NCI-H128 (cell line): ENCODE measurements at regions not wholly inside any gene's neighbourhood (a gene's known extent, or its start where the extent isn't known, plus 50 kb on each side); places are given as distances from the start of the nearest gene placed in this dataset.

ENCODE experiments used
- DNase-seq: peaks from one replicate; lab custom pipeline; 2025; ENCODE audit not compliant: unreplicated experiment; lab: John Stamatoyannopoulos, UW

GRCh38 chr6:66900133-66901083 lies 1193.4 kb upstream of the EYS start:
- DNase-seq: no peak

DNA sequence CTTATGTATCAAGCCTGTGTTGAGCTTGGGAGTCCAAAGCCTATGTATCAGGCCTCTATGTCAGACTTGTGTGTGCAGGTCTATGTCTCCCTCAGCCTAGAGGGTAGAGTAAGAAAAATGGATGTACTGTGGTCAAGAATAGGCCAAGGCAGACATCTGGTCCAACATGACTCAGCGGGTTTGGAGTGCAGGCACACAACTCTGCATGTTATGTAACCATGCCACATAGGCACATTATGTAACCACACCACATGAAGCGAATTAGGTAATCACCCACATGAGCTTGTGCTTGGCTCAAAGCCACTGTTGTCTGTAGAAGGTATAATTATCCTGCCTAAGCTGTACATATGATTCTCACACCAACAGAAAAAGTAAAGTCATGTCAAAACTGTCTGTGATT lies 1190.5 kb upstream of the EYS start:
- DNase-seq: no peak

GRCh38 chr6:66896415-66896814 lies 1189.4 kb upstream of the EYS start:
- no peak for DNase-seq

GRCh38 chr6:66883453-66883852 lies 1176.4 kb upstream of the EYS start:
- no peak for DNase-seq

- DNase-seq: no peak
Measured at GRCh38 chr6:66866801-66867200, 1159.8 kb upstream of the EYS start.

DNA sequence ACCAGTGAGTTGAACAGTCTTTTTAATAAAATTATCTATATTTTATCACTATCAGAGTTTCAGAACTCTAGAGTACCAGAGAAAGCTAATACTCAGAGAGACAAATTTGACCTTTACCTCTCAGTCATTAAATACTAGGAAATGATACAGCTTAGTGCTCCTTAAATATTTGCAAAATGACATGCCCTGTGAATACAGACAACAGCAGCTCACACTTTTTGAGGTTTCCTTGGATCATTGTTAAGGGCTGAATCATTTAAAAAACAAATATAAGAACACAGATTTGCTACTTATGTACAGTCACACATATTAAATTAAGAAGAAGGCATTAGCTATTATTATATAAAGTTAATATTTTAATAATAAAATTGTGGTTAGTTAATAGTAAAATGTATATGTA lies 1158.7 kb upstream of the EYS start:
- no peak for DNase-seq

DNA sequence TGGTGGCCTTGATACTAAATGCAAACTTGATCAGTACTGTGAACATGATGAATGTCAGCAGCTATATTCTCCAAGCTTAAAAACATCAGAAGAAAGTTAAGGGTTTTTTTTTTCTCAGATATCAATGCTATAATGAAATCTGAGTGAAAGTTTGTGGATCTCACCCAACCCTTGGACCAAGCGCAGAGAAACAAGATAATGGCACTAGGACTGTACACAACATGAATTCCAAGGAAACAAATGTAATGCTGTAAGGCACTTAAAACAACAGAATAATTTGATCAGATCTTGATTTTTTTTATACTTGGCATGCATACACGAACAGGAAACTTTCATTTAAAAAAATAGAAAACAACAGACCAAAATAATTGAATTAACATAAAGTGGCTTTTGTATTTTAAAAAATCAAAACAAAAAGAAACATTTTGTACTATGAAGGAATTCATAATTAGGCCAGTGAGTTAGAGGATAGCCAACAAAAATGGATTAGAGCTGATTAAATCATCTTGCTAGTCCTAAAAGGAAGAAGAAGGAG lies 1154.0 kb upstream of the EYS start:
- DNase-seq: no peak

DNA sequence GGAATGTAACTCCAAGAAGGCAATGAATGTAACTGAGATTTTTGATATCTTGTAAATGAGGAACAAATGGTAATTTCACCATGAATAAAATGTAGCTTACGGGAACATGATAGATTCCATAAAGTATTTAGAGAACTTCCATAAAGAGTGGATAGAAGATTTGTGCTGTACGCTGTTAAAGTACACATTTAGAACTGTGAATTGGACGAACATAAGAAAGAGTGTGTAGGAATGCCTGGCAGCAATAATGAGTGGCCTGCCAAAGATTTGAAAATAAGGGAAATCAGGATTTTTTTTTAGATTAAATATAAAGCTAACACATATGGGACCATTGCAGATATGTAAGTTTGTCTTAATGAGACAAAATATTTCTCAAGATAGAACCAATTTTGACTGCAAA lies 1153.3 kb upstream of the EYS start:
- no peak for DNase-seq

DNA sequence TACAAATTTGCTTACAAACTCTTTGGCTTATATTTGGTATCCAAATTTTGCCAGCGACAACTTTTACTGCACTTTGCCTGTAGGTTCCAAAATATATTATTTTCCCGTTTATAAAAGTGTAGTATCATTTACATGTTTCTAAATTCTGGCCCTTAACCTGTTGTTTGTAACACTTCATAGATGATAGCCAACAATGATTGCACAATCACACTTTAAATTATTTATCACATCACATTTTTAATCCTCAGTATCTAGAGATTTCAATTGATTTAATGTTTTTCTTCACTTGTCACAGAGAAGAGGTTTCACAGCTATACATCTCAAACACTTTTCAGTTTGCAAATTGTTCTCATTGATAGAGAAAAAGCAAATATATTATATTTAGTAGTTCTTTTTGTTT lies 1151.2 kb upstream of the EYS start:
- no peak for DNase-seq

- no peak for DNase-seq
Measured at GRCh38 chr6:66854014-66854413, 1147.0 kb upstream of the EYS start.

- no peak for DNase-seq
Measured at GRCh38 chr6:66851930-66852329, 1144.9 kb upstream of the EYS start.

GRCh38 chr6:66849843-66850242 lies 1142.8 kb upstream of the EYS start:
- DNase-seq: no peak

DNA sequence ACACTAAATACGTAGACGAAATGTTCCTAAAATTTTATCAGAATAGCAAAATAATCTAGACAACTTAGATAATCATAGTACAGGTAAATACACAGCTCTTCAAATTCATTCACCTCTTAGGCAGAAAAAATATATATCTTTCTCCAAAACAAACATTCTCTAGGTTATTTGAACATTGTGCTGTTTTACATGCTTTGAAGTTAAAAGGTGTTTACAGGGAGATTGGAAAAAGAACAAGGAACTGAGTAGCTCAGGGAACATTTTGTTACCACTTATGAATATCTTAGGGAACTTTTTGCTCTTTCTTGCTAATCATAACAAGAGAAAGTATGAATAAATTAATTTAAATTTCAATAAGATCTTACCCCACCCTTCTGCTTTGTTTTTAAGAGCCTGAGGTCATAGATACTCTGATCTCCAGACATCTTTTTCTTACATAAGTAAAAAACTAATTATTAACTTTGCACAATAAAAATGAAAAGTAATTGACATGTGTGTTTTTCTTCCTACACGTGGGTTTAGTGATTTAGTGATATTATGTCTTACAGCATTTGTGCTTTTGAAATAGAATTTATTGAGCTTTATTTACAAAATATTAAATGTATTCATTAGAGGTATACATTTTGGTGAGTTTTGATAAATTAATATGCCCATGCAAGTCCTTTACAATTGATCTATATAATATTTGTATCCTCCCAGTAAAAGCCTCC lies 1141.4 kb upstream of the EYS start:
- no peak for DNase-seq

DNA sequence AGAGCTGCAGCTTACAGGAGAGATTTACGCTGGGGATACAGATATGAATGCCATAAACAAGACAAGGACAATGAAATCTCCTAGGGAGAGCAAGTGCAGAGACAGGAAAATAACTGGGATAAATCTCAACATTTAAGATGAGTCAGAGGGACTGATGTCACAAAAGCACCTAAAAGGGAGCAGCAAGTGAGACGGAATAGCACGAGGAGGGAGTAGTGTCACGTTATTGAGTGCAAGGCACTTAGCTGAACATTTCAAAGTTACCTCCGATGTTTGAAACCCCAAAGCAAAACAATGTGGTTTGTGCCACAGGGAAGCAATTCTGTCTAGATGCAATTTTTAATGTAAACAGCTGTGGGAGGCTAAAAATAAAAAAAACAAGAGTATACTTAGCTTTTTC lies 1131.7 kb upstream of the EYS start:
- DNase-seq: no peak

- DNase-seq: no peak
Measured at GRCh38 chr6:66825539-66825938, 1118.5 kb upstream of the EYS start.

GRCh38 chr6:66814156-66814555 lies 1107.1 kb upstream of the EYS start:
- DNase-seq: no peak

GRCh38 chr6:66808771-66809170 lies 1101.7 kb upstream of the EYS start:
- DNase-seq: no peak

- no peak for DNase-seq
Measured at GRCh38 chr6:66796987-66797386, 1090.0 kb upstream of the EYS start.

- no peak for DNase-seq
Measured at GRCh38 chr6:66788579-66788978, 1081.6 kb upstream of the EYS start.

DNA sequence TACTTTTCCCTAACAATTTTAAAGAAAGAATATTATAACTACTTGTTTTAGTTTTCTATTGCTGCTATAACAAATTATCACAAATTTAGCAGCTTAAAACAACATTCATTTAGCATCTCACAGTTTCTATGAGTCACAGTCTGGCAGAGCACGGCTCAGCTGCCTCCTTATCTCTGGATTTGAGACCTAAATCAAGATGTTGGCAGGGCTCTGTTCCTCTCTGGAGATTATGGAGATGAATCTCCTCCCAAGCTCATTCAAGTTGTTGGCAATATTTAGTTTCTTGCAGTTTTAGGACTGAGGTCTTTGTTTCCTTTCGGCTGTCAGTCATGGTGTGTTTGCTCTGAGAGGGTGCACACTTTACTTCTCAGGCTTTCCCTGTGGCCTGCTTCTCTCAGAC lies 1065.8 kb upstream of the EYS start:
- DNase-seq: no peak

- DNase-seq: no peak
Measured at GRCh38 chr6:66771626-66772025, 1064.6 kb upstream of the EYS start.

DNA sequence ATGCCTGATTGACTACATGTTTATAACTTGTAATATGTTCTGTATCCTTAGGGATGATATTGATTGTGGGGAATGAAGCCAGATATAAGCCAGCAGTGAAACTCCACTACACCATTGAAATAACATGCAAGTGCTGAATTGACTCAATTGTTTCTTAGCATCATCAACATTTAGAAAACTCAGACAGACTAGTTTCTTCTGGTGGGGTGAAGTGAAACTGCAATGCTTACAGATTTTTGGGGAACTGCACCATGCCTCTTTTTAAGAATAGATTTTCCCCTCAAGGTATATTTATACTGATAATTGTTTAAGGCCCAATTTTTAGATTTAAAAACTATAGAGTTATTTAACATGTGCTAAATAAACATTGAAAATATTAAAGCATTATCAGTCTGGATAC lies 1044.6 kb upstream of the EYS start:
- no peak for DNase-seq
